Islet of Langerhans (tissue), 1 donor: ENCODE measurements at regions not wholly inside any gene's neighbourhood (a gene's known extent, or its start where the extent isn't known, plus 50 kb on each side); places are given as distances from the start of the nearest gene placed in this dataset.

Experiments
- FAIRE-seq: peaks from one replicate; lab custom pipeline; 2011; peaks lifted over from hg19 to GRCh38; lab: Jason Lieb, UNC

DNA sequence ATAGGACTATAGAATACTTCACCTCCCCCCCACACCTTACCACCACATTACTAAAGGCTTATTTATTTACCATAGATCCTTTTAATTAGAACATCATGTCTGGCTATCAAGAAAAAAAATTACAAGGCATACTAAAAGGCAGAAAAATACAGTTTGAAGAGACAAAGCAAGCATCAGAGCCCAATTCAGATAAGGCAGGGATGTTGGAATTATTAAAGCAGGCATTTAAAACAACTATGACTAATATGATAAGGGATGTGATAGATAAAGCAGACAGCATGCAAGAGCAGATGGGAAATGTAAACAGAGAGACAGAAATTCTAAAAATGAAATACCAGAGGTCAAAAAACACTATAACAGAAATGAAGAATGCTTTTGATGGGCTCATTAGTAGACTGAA is 55.4 kb upstream of the SMIM21 start:
- no peak for FAIRE-seq

DNA sequence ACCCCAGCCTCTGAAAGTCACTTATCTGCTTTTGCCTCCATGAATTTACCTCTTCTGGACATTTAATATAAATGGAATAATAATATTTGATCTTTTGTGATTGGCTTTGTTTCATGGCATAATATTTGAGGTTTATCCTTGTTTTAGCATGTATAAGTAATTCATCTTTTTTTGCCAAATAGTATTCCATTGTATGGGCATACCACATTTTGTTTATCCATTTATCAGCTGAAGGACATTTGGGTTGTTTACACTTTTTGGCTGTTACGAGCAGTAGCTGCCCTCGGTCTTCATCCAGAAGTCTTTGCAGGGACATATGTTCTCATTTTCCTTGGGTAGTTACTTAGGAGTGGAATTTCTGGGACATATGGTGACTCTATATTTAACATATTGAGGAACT is 53.0 kb upstream of the SMIM21 start:
- FAIRE-seq = no peak

DNA sequence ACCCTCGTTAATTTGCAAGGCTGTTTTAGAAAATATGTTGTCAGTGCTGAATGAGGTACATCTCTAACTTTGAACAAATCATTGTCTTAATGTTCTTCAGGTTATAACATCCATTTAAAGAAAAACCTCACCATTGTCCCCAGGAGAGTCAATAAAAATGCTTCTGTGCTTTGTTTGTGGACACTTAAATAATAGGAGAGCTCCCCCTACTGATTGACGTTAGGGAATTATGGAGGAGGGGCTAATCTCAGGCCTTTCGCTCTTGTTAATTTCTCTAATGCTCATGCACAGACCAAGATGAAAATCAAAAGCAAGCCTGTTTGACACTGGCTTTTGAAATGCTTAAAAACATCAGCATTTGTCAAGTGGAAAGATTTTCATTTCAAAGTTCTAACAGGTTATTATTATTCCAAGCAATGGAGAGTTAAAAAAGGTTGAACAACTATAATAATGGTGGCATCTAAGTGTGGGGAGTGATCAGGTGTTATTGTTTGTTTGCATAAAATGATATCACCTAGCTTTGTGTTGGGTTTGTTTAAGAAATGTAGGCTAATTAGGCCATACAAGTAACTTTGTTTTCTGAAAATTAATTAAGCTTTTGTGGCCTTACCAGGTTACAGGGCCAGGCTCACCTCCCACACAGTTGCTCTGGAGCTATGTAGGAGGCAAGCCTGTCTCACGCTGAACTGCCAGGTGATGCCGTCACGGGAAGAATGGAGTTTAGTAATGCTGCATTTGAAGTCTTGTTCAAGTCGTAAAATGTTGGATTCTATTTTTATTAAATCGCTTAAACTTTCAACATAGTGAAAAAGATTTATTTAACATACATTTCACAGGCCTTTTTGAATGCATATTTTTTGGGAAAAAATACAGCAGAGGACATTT is 51.7 kb upstream of the SMIM21 start:
- peak; percentile 93 for FAIRE-seq

DNA sequence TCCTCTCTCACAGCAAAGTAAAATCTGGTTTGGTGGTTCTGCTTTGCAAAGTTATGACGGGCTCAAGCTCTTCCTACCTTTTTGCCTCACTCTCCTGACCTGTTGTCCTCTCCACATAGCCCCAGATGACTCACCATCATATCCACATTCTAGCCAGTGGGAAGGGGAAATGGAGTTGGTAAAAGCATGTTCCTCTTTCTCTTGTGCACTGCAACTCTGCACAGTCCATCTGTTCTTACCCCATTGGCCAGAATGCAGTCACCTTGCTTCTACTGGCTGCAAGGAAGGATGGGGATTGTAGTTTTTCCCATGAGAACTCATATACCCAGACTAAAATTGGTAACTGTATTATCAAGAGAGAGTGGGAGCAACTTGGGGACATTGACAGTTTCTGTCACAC is 50.4 kb upstream of the SMIM21 start:
- no peak for FAIRE-seq
